HG02943 (cell line): ENCODE measurements at regions not wholly inside any gene's neighbourhood (a gene's known extent, or its start where the extent isn't known, plus 50 kb on each side); places are given as distances from the start of the nearest gene placed in this dataset.
"Not testable (repeated sequence)": the region's sequence is repeated elsewhere in the genome, so short reads cannot be mapped to it uniquely, and the experiment has no call there.

ENCODE experiments used
- ATAC-seq: cut with Tn5 transposase; IDR thresholded peaks from one replicate; pipeline ENCODE4 v1.9.1; 2021; ENCODE audit warnings: mild to moderate bottlenecking, low read depth, moderate library complexity; ENCODE audit not compliant: unreplicated experiment

DNA sequence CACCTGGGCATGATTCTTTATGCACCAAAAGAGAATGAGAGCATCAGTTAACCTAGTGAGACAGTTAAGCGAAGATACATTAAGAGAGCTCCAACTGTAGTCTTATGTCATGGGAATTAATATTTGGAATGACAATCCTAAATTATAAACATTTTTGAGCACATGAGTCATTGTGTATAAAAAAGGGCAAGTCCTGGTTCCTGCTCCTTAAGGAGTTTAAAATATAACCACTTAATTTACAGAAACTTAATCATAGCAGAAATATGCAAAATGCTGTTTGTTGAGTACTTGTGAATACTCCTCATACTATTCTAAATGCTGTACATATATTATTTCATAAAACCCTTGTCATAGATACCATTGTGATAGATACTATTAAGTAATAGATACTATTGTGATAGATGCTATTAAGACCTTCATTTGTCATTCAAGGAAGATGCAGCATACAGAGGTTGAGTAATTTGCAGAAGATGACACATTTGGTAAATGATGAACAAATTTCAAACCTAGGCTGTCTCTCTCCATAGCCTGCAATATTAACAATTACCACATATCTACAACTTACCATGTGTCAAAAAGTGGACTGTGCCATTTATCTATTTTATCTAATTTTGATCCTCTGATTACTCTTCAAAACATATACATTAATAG, 301.0 kb downstream of the TBC1D4 start:
- no peak for ATAC-seq

DNA sequence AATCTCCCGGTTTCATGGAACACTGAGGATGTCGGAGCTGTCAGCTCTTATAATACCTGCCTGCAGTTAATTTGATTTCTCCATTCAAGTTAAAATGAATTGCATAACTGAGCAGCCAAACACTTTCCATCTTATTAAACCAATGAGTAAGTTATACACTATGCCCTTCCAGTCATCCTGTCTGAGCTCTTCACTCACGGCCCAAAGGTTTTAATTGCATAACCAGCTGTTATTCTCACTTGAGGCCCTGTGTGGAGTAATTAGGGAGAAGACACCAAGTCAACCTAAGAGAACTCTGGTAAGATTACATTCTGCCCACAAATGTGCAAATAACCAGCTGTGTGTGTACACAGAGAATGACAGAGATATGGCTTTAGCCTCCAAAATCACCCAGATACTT, 303.5 kb downstream of the TBC1D4 start:
- no peak for ATAC-seq

DNA sequence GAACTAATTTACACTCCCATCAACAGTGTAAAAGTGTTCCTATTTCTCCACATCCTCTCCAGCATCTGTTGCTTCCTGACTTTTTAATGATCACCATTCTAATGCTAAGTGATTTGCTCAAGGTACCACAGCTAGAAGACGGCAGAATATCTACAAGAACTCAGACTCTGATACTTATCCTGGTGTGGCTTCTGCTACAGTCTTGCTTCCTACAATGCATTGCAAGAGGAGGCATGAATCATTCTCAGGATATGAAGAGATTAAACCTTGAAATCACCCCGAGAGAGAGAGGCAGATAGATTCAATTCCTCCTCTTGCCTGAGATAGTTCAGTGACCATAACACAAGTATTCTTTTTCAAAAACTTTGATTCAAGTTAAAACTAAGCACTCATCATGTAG, 306.4 kb downstream of the TBC1D4 start:
- no peak for ATAC-seq

DNA sequence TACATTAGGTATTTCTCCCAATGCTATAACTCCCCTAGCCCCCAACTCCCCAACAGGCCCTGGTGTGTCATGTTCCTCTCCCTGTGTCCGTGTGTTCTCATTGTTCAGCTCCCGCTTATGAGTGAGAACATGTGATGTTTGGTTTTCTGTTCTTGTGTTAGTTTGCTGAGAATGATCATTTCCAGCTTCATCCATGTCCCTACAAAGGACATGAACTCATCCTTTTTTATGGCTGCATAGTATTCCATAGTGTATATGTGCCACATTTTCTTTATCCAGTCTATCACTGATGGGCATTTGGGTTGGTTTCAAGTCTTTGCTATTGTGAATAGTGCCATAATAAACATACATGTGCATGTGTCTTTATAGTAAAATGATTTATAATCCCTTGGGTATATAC, 306.9 kb downstream of the TBC1D4 start:
- not testable (repeated sequence) for ATAC-seq

DNA sequence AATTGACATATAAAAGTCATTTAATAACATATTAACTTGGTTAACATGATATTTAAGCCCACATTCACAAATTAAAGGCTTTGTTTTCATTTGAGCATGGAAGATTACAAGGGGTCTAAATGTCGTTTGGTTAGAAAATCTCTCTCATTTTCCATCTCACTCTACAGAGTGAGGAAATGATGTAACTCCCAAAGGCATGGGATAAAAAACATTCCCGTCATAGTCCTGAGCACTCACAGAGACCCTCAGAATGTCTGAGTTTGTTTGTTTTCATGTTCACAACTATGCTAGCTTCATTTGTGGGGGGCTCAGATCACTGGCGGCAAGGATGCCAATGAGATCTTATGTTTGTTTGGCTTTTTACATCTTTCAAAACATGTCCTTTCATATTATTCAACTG, 307.5 kb downstream of the TBC1D4 start:
- no peak for ATAC-seq

DNA sequence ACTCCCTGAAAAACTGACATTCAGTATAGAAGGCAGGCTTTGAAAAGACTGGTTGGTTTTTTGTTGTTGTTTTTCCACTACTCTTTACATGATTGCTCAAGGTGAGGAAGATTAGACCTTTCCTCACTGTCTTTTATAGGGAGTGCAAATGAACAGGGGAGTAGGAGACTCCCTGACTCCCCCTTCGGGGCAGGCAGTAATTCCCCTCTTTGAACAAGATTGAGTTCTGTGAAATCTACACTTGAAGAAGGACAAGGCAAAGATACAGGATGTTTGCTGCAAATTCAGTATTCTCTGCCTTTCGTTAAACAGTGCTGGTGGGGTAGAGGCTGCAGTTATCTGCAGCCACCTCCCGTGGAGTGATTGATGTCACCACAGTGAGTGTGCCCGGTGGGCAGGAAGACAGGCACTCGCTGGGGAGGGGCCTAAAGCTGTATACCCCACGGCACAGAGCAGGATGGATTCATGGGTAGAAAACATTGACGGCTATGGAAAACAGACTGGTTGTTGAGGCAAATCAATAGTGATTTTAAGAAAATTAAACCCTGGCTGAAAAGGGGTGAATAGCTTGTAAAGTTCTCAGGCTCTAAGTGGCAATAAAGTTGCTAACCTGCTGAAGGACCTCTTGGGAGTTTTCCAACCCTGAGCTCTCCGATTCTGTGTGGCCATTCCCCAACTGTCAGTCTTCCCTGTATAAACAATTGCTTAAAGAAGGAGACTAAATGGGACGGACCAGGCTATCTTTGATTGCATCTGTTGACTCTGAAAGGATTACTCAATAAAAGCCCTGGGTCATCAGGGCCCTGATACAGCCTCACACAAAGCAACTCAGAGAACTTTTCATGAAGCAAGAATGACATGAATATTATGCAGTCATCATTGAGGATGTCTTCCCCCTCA, 308.3 kb downstream of the TBC1D4 start:
- ATAC-seq: no peak

DNA sequence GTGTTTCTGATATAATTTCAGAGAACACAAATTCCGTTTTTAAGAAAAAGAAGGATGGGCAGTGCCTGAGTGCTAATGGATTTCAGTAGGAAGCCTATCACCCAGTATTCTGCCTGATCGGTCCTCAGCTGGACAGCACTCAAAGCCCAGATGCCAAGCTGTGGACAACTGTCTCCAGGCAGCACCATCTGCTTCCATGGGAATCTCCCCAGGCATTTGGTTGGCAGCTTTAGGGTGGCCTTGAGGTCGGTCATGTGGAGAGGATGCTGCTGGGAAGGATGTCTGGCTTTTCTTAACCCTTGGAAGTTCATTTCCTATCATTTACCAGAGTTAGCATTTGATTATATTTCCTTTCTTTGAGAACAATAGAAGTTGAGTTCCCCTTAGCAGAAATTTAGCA, 311.7 kb downstream of the TBC1D4 start:
- ATAC-seq: no peak

DNA sequence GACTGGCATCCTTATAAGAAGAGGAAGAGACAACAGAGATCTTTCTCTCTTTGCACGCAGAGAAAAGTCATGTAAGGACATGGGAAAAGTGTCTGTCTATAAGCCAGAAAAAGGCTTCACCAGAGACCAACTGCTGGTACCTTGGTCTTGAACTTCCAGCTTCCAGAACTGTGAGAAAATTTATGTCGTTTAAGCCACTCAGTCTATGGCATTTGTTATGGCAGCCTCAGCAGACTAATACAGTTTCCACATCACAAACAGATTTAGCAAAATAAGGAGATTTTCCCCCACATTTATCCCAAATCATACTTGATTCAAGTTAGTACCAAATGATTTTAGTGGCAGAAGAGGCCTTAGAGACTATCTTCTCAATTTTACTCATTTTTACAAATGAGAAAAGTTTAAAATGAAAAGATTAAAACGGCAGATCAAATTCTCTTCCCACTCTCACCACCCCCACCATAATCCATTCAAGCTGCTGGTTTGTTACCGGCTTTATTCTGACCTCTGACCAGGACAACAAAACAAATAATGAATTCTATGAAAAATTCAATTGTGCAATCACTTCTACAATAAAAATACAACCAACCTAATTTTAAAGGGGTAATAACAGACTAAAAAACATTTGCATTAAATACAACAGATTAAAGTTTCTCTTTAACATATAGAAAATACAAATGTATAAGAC, 316.3 kb downstream of the TBC1D4 start:
- no peak for ATAC-seq

DNA sequence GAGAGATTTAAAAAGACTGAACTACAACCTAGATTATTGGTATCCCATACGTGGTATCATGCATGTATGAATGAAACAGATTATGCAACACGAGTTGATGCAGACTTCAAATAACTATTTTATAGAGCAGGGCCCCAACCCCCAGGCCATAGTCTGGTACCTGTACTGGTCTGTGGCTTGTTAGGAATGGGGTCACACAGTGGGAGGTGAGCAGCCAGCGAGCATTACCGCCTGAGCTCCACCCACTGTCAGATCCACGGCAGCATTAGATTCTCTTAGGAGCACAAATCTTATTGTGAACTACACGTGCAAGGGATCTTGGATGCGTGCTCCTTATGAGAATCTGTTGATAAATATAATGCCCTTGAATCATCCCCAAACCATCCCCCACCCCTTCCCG, 320.2 kb downstream of the TBC1D4 start:
- ATAC-seq: no peak

DNA sequence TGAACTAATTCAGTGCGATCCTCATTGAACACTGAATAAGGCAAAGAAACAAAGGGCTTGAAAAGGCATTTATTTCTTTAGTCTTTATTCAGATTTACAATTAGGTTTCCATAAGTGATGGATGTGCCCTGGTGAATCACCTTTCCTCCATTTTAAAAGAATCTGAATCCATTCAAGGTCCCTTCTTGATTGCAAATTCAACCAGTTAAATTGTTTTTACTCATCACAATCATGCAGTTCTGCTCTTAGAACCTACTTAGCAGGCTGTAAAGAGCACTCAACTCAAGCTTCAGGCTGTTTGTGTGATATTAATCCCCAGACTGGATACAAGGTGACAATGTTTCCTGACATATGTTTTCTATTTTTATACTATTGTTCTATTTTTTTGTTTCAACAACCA, 321.0 kb downstream of the TBC1D4 start:
- ATAC-seq: no peak

DNA sequence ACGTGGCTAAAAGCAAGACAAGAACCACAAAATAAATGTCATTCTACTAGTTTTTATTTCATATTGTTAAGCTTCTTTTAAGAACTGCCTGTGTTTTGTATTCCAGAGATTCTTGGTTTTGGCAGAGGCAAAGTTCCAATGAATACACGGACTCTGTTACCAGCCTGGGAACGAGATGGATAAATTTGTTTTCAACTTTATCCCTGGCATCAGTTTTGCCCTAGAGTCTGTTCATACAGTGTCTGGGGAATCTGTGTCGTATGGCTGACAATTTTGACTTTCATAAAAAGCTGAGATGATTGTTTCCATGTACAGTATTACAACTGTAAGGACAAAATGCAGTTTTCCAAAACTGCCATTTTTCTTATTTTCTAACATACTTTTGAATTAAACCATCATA, 327.6 kb downstream of the TBC1D4 start:
- no peak for ATAC-seq

DNA sequence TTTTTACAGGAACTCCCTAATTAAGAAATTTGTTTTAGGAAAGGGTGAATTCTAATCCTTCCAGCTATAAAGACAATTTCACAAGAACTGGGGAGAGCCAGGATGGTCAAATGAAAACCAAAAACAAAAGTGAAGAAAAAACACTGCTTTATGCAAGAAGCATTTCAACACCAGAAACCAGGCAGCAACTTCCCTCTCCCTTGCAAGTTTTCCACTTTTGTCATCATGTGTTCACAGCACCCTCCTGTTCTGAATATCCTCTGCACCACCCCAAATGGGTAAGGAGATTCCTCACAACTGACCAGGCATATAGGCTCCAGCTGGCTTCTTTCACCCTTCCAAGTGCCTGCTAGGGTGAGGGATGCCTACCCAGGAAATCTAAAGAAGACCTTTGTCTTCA, 328.1 kb downstream of the TBC1D4 start:
- no peak for ATAC-seq

DNA sequence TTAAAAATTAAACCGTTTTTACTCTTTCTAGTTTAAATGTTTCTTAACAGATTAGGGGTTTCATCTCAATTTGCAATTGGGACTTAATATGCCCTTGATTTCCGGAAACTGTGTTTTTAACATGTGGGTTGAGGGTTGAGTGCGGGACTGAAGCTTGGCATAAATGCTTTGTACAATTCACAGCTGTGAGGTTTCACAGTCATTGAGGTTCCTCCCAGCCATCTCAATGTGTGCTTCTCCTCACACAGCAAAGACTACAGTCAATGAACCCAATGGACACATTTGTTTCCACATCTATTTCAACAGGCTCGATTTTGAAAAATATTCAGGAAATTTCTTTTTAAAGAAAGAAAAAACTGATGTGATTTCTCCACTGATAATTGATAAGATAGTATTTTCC, 328.6 kb downstream of the TBC1D4 start:
- no peak for ATAC-seq

DNA sequence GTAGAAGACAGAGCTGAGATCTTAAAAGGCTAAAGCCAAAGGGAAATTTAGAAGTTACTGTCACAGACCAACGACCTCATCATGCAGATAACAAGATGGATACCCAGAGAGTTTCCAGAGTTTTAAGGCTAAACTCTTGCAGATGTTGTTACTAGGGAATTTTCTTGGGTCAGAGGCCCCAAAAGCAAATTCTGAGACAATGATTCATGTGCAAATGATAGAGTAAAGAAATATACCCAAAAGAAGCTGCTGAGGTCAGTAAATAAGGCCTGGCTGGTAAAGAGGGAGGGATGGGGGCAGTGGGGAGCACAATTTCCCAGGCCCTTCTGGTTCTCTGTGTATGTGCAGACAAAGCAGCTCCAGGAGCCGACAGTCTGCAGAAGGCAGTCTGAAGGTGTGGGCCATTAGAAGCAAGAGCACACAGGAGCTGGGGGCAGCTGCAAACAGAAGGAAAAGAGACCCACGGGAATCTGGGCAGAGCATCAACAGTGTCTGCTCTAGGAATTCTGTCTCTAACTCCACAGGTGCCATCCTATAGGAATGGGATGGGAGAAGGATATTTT, 330.8 kb downstream of the TBC1D4 start:
- no peak for ATAC-seq

DNA sequence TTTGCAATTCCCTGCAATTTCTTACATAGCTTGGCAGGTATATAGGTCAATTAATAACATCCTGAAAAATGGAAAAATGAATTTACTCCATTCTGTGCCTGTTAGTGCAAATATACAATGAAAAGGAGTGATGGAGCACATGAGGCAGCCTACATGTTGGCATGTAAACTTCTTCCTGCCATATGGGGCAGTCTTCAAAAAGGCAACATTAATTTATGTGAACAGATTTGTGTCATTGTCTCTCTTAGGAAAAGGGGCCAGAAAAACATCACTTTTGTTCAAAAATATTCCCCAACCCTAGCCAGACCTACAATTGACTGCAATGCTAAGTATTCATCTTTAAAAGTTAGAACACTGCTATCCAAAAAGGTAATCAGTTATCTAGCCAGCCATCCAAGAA, 332.2 kb downstream of the TBC1D4 start:
- no peak for ATAC-seq

DNA sequence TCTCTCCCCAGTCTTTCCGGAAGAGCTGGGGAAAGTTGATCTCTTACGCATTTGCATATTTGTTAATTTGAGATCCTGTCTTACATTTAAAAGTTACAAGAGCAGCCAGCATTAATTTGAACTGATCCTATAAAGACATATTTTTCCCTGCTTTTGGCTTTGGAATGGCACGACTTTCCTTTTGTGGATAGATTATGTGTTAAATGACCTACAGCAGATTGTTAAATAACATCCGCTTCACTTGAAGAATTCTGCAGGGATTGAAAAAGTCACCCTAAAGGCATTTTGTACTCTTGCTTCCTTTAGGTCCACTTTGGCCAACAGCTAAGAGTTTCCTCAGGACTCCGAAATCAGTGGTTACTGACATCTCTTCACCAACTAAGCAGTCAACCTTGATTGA, 334.0 kb downstream of the TBC1D4 start:
- ATAC-seq: no peak

DNA sequence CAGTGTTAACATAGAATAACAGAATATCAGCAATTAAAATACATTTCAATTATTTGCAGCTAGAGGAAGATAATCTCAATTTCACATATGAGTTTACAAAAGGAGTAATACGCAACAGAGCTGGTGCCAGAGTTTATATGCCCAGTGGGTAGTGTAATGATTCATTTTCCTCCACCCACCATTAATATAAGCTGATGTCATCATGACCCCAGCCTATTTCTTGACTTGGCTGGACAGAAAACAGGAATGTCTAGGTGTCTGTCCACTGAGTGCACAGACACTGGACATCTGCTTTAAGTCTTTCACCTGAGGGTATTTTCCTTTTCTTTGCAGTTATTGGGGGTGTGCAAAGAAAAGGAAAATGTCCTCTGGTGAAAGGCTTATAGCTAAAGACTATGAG, 335.5 kb downstream of the TBC1D4 start:
- no peak for ATAC-seq

DNA sequence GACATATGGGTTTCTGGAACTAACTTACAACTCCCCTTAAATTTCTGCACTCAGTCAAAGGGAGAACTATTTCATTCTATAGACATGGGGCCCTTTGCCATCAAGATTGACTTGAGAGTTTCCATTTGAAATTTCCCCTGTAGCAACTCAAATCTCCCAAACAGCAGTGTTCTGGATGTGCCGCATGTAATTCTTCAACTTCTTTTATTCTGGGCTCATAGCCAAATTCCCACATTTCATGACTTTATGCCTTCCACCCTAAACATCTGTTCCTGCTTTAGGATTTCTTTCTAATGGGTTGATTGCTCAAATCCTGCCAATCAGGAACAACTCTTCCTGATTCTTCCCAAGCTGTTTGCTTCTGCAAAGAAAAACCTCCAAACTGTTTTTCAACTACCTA, 336.0 kb downstream of the TBC1D4 start:
- ATAC-seq: no peak

DNA sequence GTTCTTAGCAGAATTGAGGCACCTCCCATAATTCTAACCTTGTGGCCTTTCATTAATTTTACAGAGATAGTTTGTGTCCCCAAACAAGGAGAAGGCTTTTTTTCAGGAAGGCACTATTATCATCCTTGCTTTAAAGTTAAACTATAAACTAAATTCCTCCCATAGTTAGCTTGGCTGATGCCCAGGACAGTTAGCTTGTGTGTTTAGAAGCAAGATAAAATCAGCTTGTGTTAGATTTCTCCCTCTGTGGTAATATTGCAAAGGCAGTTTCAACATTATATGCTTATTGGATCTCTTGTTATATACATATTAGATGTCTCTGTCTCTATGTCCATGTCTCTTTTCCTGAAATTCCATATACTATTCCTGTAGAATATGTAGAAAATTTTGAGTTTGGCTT, 342.7 kb downstream of the TBC1D4 start:
- ATAC-seq: no peak

DNA sequence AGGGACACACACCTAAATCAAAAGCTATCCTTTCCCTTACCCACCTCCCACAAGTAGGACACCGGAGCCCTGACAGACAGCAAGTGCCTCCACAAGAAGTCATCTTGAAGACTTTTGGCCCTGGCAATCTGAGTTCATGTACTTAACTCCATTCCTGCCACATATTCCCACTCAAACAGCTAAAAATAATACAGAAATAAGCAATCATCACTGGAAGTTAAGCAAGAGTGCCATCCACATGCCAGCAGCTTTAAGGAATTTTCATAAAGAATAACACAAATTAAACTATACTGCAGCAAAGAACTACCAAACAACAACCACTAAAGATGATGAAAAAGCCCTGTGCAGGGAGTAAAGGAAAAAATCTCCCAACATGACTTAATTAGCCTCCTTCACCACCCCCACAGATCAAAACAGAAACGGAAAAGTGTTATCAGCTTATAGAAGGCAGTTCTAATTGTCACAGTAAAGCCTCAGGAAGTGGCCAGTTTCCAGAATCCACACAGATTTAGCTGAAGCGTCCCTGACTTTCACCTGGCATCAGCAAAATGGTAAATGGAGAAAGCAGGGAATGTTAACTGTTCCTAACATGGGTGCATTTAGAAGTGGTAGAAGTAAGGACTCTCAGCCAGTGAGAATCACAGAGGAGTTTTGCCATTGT, 343.9 kb downstream of the TBC1D4 start:
- no peak for ATAC-seq

DNA sequence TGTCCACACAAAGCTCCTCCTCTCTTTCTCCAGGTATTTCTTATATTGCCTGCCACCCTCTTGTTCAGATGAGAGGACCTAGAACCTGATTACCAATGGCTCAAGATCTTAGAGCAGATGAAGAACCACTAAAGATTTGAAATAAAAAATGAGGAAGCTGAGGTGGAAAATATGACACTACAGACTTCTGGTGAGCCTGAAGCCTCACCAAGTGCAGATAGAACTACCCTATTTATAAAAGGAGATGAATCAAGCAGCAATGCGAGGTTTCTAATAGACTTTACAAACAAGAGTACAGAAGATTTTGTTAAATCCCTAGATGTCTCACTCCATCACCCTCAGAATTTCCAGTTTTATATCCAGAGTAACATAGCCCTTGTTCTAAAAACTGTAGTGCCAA, 345.8 kb downstream of the TBC1D4 start:
- no peak for ATAC-seq
